Activated CD8-positive, alpha-beta memory T cell treated with anti-CD3 and anti-CD28 coated beads for 48 hours (primary cell): ENCODE measurements at regions not wholly inside any gene's neighbourhood (a gene's known extent, or its start where the extent isn't known, plus 50 kb on each side); places are given as distances from the start of the nearest gene placed in this dataset.

Experiments used
- DNase-seq, 3 experiments: peaks; one replicate each; pipeline ENCODE4 v3.0.0-alpha.2; 2020; ENCODE audit warnings: low read depth in 2 of 3, low spot score in 2 of 3

DNA sequence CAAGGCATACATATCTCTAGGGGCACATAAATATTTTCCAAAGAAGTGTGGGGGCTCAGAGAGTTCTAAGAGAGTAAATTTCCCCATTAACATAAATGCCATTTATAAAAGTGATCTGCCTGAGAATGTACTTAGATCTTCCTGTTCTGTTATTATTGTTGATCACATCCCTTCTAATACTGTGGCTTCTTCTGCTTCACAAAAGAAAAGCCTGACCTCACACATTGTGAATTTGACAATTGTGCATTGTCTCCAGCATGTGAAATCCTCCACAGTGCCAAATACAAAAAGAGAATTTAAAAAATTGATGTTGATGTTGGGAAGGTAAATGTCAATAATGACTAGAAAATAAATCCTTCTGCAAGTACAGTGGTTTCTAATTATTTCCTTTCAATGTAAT is 330.5 kb upstream of the LRIG3 start:
- no peak for DNase-seq

- no peak for DNase-seq
Measured at GRCh38 chr12:59240048-59240447, 319.7 kb upstream of the LRIG3 start.

DNA sequence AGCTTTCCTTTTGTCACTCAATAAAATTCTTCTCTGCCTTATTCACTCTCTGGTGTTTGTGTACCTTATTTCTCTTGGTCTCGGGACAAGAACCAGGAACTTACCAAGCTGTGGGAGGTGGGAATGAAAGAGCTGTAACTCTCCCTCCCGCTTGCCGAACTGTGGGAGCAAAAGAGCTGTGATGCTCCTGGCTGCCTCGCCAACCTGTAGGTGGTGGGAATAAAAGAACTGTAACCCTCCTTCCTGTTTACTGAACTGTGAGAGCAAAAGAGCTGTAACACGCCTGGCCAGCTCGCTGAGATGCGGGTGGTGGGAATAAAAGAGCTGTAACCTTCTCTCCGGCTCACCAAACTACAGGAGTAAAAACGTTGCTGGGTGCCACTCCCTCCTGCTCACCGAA is 314.1 kb upstream of the LRIG3 start:
- DNase-seq: no peak

GRCh38 chr12:59230334-59230733 is 310.0 kb upstream of the LRIG3 start:
- DNase-seq: no peak

DNA sequence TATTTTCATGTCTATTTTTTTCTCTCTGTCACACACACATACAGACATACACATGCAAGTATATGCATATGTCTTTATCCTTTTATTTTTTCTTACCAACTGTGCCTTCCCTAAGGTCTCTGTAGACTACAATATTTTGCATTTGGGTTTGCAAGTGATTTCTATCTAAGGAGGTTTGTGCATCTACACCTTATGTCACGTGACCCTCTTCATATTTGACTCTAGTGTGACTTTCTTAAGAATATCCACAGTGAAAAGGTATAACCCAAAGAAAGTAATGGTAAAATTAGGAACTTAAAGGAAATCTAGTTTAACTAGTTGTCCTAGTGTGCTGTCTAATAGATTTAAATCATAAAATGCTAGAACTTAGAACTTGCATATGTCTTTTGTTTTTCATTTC is 298.8 kb upstream of the LRIG3 start:
- no peak for DNase-seq

DNA sequence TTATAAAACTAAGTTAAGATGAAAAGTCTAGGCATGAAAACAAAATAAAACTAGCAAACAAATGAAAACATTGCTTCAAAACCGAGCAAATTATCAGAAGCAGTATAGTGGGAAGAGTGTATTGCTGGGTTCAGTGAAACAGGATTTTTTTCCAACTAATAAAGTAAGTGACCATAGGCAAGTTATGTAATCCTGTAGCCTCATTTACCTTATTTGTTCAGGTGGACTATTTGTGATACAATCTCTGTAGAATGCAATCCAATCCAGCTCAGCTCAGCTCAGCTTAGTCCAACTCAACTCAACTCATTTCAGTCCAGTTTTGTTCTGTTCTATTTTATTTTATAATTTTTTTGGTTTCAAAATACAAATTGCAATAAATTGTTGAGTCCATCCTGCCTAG is 276.7 kb upstream of the LRIG3 start:
- DNase-seq: no peak

- DNase-seq: no peak
Measured at GRCh38 chr12:59194794-59195193, 274.5 kb upstream of the LRIG3 start.

DNA sequence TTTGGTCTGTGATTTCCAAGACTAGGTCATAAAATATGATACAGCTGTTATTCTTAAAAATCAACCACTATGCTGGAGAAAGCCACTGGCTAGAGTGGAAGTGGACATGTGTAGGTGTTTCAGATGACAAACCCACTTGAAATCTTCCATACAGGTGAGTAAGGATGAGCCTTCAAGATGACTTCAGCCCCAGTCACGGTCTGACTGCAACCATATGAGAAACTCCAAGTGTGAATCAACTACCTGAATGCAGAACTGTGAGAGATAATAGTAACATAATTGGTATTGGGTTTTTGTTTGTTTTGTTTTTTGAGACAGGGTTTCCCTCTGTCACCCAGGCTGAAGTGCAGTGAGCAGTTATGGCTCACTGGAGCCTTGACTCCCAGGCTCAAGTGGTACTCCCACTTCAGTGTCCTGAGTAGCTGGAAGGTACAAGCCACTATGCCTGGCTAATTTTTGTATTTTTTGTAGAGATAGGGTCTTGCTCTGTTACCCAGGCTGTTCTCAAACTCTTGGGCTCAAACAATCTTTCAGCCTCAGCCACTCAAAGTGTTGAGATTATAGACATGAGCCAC is 273.3 kb upstream of the LRIG3 start:
- DNase-seq: no peak

DNA sequence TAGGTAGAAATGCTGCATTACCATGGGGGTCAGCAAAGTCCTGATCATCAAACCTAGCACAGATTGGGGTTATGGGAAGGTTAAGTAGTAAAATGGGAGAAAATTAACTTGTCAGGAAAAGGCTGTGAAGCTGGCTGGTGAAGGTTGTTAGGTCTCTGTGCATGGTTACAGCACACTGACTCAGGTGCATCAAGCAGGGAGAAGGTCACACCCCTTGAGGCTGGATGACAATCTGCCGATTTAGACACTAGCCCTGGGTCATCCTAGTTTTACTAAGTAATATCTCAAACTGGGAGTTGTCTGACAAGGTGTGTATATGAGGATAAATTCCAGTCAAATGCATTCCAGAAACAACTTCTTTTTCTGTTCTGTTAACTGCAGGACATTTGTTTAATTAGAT is 271.1 kb upstream of the LRIG3 start:
- DNase-seq: no peak

- no peak for DNase-seq
Measured at GRCh38 chr12:59186451-59186850, 266.1 kb upstream of the LRIG3 start.

DNA sequence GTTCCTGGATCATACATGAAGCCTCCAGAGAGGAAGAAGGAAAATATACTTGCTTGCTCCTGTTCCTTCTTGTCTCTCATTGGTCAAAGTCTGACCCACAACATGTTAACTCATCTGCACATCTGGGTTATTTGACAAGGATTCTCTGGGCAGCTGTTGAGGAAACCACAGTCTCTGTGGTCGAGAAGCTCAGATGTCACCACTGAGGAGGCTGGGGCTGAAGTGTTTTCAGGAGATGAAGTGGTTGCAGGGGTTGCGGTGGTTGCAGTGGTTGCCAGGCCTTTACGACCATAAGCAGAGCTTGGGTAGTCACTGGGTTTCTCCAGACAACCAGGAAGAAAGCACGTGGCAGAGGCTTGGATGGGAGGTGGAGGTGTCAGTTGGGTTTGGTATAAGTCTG is 265.0 kb upstream of the LRIG3 start:
- DNase-seq: no peak

GRCh38 chr12:59182658-59183455 is 262.6 kb upstream of the LRIG3 start:
- DNase-seq: no peak

DNA sequence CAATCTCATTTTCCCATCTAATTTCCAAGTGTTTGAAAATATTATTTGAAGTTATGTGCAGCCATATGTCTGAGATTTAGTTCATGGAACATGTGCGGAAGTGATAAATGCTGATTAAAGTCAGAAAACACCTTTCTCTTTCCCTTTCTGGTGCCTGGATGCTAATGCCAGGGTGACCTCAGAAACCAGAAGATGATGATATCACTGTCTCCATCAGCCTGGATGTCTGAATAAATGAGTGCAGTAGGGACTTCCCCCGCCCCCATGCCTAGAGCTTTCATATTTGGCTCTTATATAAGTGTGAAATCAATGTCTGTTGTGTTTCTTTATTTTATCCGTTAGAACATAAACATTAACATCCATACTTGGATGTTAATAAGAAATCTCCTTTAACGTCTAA is 261.9 kb upstream of the LRIG3 start:
- peak in 1 of 3 experiments; percentile 4 for DNase-seq

- no peak for DNase-seq
Measured at GRCh38 chr12:59181196-59181777, 261.0 kb upstream of the LRIG3 start.

DNA sequence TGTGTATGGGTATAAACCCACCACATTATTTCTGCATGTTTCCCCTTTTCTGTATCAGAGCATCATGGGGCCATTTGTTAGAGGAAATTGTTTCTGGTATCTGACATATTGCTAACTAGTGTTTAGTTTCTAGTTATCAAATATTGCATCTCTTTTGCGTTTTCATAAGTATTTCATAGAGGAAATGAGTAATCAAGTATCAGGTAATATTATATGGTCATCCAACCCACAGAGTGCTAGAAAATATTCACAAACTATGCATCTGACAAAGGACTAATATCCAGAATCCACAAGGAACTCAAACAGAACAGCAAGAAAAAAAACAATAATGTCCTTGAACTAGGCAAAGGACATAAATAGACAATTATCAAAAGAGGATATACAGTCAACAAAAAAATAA is 258.9 kb upstream of the LRIG3 start:
- DNase-seq: no peak

GRCh38 chr12:59173695-59174094 is 253.4 kb upstream of the LRIG3 start:
- DNase-seq: no peak

DNA sequence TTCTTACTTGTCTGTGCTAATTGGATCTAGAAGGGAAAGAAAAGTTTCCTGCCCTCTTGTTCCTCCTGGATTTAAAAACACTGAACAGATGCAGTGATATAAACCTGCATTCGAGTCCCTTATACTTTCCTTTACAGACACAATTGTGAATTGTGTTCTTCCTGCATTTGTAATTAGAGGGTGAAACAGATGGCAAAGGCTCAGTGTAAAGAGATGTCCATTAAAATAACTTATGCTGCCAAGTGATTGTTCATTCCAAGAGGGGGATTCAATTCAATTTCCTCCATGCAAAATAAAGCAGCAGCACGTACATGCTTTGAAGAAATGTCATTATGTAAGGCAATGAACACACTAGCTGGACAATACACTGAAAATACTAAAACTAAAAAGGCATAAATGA is 248.3 kb upstream of the LRIG3 start:
- DNase-seq: no peak

DNA sequence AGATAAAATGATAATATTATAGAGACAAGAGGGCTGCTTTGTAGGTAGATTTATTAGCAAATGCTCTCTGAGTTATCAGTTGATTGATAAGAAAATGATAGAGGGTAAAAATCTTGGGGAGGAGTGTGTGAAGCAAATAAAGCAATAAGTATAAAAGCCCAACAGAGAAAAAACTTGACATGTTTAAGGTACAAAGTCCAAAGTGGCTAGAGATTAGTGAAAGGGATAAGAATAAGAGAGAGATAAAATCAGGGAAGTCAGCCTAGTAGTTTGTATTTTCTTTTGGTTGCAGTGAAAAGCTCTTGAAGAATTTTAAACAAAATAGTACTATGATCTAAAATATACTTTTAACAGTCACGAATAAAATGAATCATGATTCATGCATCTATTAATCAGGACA is 246.2 kb upstream of the LRIG3 start:
- no peak for DNase-seq

DNA sequence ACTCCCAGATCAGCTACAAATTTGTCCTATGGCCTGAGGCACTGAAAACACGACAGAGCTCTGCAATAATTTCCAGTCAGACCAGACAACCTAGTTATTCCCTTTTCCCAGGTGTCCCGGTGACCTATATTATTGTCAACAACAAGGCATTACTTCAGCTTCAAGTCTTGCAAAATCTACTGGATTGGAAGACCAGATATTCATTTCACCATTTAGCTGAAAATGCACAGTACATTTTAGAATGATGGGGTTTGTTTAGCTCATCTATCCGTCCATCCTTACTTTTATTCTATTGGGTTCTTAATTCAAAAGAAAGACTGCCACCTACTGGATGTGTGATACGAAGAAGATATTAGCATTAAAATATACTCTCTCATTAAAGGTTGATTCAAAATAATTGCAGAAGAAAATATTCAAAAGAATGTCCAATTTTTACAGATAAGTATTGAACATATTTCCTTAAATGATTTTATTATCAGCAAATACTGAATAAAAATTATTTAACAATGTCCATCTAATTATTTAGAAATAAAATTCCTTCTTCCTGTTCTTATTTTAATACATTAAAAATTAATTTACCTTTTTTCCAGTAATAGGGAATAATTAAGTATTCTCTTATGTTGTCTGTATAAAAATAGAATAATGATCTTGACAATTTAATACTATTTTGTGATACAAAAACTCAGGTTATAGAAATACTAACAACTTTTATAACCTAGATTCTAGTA is 244.9 kb upstream of the LRIG3 start:
- DNase-seq: no peak

DNA sequence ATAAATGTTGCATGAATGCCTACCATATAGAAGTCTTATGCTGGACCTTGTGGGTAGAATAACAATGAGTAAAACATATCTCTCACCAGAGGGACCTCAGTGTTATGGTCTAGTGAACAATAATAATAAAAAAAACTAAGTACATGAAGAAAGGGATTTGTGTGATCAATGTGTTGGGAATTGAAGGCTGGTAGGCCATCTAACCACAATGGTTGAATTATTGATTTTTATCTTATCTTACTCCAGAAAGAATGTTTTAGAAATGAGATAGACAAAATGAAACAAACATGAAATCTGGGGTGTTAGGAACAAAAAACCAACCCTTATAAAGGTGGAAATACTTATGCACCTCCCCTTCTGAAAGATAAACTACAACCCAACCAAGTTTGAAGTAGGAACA is 243.9 kb upstream of the LRIG3 start:
- no peak for DNase-seq

DNA sequence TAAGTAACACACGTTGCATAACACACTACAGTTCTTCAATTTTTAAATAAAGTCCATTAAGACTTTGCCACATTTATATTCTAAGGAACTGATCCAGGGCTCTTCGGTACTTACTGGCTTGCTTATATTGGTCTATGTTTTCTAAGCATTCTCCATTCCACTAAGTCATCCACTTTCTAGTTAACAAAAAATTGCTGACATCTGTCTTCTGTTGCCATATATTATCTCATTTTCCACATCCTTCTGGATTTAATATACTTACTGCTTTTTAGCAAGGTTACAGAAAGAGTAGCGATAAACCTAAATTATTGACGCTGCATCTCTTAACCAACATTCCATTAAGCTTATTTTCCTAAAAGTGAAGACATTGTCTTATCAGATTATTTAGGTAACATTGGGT is 238.4 kb upstream of the LRIG3 start:
- DNase-seq: no peak

GRCh38 chr12:59158066-59158465 is 237.8 kb upstream of the LRIG3 start:
- no peak for DNase-seq
